K562 (cell line): ENCODE measurements at regions not wholly inside any gene's neighbourhood (a gene's known extent, or its start where the extent isn't known, plus 50 kb on each side); places are given as distances from the start of the nearest gene placed in this dataset.

Experiments
- ELF2 ChIP-seq: fragments of 250-450 bp; sonication (Bioruptor Pico); IDR thresholded peaks from 2 replicates; pipeline ENCODE4 v1.5.0; 2021; ENCODE audit warnings: mild to moderate bottlenecking
- FOXP1 ChIP-seq: sonication (generic); formaldehyde crosslinking; IDR thresholded peaks from 2 replicates; pipeline ENCODE4 v1.8.0; 2022; ENCODE audit warnings: mild to moderate bottlenecking, missing genetic modification reagents
- GABPA ChIP-seq: fragments of 200-800 bp; sonication (Bioruptor generic); conservative IDR thresholded peaks from 2 replicates; pipeline ENCODE4 v1.6.1; 2016; ENCODE audit warnings: low read depth, missing genetic modification characterization, missing compliant biosample characterization
- HDAC6 ChIP-seq: IDR thresholded peaks from 2 replicates; pipeline ENCODE4 v1.6.1; 2012; ENCODE audit warnings: low read depth, mild to moderate bottlenecking, control low read depth, inconsistent platforms, low read length, moderate library complexity
- LARP7 ChIP-seq: fragments of 450-650 bp; IDR thresholded peaks from 2 replicates; pipeline ENCODE4 v1.6.1; 2016
- LEF1 ChIP-seq: fragments of 450-650 bp; IDR thresholded peaks from 2 replicates; pipeline ENCODE4 v1.6.1; 2016; ENCODE audit warnings: mild to moderate bottlenecking
- RAD21 ChIP-seq, 2 experiments: fragments of 250-450 bp in 1 of 2; fragments of 450-650 bp in 1 of 2; sonication (Bioruptor Pico) in 1 of 2; formaldehyde crosslinking in 1 of 2; IDR thresholded peaks in 1 of 2; conservative IDR thresholded peaks in 1 of 2; 2 replicates each; pipeline versions ENCODE4 v1.4.0 to v1.8.0; 2020 to 2022; ENCODE audit warnings: mild to moderate bottlenecking in 2 of 2, moderate library complexity in 1 of 2
- SMARCE1 ChIP-seq: fragments of 450-650 bp; IDR thresholded peaks from 2 replicates; pipeline ENCODE4 v1.7.1; 2016; ENCODE audit warnings: mild to moderate bottlenecking
- ZNF143 ChIP-seq: sonication (generic); formaldehyde crosslinking; IDR thresholded peaks from 2 replicates; pipeline ENCODE4 v1.9.0; 2022; ENCODE audit warnings: mild to moderate bottlenecking, missing genetic modification reagents
- ZNF197 ChIP-seq: fragments of 200-800 bp; sonication (Bioruptor generic); IDR thresholded peaks from 2 replicates; pipeline ENCODE4 v1.6.1; 2016; ENCODE audit warnings: low read depth, missing genetic modification characterization, missing compliant biosample characterization
- ZNF253 ChIP-seq: fragments of 250-450 bp; sonication (Bioruptor Pico); conservative IDR thresholded peaks from 2 replicates; pipeline ENCODE4 v1.6.1; 2021; ENCODE audit warnings: mild to moderate bottlenecking
- ZNF431 ChIP-seq: sonication (generic); formaldehyde crosslinking; IDR thresholded peaks from 2 replicates; pipeline ENCODE4 v1.8.0; 2022; ENCODE audit warnings: mild to moderate bottlenecking, missing genetic modification reagents
- TF ChIP-seq, protein P1 (sequence below), 2 experiments: fragments of 450-650 bp; IDR thresholded peaks; 2 replicates each; pipeline ENCODE4 v1.6.1; 2016
- TF ChIP-seq, protein P2 (sequence below): sonication (generic); formaldehyde crosslinking; IDR thresholded peaks from 2 replicates; pipeline ENCODE4 v1.8.0; 2022; ENCODE audit warnings: missing genetic modification reagents, mild to moderate bottlenecking, borderline replicate concordance
- TF ChIP-seq, protein P3 (sequence below): fragments of 250-450 bp; sonication (Bioruptor Pico); IDR thresholded peaks from 2 replicates; pipeline ENCODE4 v1.8.0; 2022; ENCODE audit warnings: moderate library complexity, mild to moderate bottlenecking, inconsistent platforms
- TF ChIP-seq, protein P4 (sequence below): fragments of 250-450 bp; sonication (Bioruptor Pico); IDR thresholded peaks from 2 replicates; pipeline ENCODE4 v1.5.0; 2021; ENCODE audit warnings: mild to moderate bottlenecking, moderate library complexity
- TF ChIP-seq, protein P5 (sequence below): fragments of 250-450 bp; sonication (Bioruptor Pico); IDR thresholded peaks from 2 replicates; pipeline ENCODE4 v1.5.0; 2021; ENCODE audit warnings: mild to moderate bottlenecking, borderline replicate concordance
- TF ChIP-seq, protein P6 (sequence below): fragments of 450-650 bp; IDR thresholded peaks from 2 replicates; pipeline ENCODE4 v1.6.1; 2017; ENCODE audit warnings: mild to moderate bottlenecking, moderate library complexity

DNA sequence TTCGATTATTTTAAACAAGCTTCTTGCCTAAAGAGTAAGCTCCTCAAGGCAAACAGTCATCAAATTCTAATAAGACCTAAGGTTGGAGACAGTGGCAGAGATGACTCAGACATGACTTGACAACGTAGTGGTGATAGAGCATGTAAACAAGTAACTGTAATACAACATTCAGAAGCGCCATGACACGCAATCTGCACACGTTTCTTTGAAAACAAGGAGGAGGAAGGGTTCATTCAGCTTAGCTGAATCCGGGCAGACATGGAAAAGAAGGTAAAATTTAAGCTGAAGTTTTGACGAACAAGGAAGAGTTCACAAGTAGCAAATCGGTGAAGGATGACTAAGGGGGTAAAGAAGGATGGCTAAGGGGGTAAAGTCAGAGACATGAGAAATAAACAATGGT lies 152.4 kb upstream of the ZC3H12C start (continued):
- TF ChIP-seq, protein P1, sequence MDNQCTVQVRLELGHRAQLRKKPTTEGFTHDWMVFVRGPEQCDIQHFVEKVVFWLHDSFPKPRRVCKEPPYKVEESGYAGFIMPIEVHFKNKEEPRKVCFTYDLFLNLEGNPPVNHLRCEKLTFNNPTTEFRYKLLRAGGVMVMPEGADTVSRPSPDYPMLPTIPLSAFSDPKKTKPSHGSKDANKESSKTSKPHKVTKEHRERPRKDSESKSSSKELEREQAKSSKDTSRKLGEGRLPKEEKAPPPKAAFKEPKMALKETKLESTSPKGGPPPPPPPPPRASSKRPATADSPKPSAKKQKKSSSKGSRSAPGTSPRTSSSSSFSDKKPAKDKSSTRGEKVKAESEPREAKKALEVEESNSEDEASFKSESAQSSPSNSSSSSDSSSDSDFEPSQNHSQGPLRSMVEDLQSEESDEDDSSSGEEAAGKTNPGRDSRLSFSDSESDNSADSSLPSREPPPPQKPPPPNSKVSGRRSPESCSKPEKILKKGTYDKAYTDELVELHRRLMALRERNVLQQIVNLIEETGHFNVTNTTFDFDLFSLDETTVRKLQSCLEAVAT (IDR thresholded peaks at IDR 0.05) = 0 out of 4 replicates have a peak, but pooled peaks of 1 of the 2 experiments have one; percentile 24
- no peak for TF ChIP-seq FOXP1
- no peak for TF ChIP-seq ZNF197 (CRISPR knock-in tag)
- no peak for TF ChIP-seq GABPA (tag)
- TF ChIP-seq ZNF143 (CRISPR knock-in tag) = no peak
- no peak for TF ChIP-seq LARP7
- TF ChIP-seq ELF2 (CRISPR knock-in tag) = no peak
- TF ChIP-seq, protein P2, sequence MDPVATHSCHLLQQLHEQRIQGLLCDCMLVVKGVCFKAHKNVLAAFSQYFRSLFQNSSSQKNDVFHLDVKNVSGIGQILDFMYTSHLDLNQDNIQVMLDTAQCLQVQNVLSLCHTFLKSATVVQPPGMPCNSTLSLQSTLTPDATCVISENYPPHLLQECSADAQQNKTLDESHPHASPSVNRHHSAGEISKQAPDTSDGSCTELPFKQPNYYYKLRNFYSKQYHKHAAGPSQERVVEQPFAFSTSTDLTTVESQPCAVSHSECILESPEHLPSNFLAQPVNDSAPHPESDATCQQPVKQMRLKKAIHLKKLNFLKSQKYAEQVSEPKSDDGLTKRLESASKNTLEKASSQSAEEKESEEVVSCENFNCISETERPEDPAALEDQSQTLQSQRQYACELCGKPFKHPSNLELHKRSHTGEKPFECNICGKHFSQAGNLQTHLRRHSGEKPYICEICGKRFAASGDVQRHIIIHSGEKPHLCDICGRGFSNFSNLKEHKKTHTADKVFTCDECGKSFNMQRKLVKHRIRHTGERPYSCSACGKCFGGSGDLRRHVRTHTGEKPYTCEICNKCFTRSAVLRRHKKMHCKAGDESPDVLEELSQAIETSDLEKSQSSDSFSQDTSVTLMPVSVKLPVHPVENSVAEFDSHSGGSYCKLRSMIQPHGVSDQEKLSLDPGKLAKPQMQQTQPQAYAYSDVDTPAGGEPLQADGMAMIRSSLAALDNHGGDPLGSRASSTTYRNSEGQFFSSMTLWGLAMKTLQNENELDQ (CRISPR knock-in tag) = no peak
- no peak for TF ChIP-seq RAD21 (CRISPR knock-in tag; conservative IDR thresholded peaks at IDR 0.05 in 1 of 2, IDR thresholded peaks at IDR 0.05 in 1 of 2)
- no peak for TF ChIP-seq HDAC6
- peak; percentile 68; the same call in 1 of the 2 replicates for TF ChIP-seq LEF1
- TF ChIP-seq, protein P3, sequence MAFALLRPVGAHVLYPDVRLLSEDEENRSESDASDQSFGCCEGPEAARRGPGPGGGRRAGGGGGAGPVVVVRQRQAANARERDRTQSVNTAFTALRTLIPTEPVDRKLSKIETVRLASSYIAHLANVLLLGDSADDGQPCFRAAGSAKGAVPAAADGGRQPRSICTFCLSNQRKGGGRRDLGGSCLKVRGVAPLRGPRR (CRISPR knock-in tag) = no peak
- peak; percentile 77 for TF ChIP-seq SMARCE1
- TF ChIP-seq, protein P4, sequence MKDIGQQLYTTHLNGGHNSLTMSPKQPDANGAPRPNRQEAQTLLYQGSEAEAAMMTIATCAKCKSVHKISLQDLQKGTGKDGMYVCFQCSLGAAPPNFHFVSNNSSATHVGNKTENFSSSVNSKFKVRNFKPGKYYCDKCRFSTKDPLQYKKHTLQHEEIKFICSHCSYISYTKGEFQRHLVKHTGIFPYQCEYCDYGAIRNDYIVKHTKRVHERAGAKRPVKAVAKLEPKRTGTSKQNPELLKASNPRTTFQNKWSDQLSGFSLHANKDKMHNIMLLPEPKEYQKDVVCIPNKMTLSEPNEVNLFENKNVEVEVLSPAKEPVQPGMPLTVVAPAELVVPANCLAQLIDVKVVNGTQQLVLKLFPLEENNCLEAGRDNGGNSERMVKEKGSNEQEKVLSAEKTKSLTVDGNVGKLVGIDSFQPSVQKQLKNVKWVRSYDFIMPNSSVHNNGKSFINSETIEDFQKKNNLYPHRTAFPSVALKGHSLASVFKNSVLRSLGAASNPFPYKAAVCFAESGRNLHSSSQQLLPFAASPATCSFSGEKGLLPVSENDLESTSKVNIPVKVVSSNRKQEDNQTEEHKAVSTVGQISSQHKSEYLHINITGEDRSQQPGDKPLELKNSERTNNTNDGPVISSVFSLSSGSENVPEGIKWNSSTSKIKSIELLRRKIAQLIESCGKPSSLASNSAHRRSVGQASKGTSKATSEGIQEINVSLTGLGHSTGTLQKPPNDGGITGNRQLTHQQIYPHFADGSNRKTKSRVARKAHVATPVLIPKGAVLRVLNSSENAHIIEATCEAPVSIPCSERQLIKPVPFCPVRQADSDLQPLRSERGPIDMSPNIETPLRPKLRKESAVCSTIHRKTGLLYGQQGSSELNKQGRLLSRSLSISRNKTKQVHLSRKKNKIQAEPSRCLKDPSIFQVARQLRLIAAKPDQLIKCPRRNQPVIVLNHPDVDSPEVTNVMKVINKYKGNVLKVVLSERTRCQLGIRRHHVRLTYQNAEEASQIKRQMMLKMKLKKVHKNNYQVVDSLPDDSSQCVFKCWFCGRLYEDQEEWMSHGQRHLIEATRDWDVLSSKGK (CRISPR knock-in tag) = no peak
- TF ChIP-seq, protein P5, sequence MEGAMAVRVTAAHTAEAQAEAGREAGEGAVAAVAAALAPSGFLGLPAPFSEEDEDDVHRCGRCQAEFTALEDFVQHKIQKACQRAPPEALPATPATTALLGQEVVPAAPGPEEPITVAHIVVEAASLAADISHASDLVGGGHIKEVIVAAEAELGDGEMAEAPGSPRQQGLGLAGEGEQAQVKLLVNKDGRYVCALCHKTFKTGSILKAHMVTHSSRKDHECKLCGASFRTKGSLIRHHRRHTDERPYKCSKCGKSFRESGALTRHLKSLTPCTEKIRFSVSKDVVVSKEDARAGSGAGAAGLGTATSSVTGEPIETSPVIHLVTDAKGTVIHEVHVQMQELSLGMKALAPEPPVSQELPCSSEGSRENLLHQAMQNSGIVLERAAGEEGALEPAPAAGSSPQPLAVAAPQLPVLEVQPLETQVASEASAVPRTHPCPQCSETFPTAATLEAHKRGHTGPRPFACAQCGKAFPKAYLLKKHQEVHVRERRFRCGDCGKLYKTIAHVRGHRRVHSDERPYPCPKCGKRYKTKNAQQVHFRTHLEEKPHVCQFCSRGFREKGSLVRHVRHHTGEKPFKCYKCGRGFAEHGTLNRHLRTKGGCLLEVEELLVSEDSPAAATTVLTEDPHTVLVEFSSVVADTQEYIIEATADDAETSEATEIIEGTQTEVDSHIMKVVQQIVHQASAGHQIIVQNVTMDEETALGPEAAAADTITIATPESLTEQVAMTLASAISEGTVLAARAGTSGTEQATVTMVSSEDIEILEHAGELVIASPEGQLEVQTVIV (CRISPR knock-in tag) = no peak
- TF ChIP-seq, protein P6, sequence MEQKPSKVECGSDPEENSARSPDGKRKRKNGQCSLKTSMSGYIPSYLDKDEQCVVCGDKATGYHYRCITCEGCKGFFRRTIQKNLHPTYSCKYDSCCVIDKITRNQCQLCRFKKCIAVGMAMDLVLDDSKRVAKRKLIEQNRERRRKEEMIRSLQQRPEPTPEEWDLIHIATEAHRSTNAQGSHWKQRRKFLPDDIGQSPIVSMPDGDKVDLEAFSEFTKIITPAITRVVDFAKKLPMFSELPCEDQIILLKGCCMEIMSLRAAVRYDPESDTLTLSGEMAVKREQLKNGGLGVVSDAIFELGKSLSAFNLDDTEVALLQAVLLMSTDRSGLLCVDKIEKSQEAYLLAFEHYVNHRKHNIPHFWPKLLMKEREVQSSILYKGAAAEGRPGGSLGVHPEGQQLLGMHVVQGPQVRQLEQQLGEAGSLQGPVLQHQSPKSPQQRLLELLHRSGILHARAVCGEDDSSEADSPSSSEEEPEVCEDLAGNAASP = no peak
- TF ChIP-seq ZNF431 (CRISPR knock-in tag) = no peak
- TF ChIP-seq ZNF253 (CRISPR knock-in tag) = no peak
